Thyroid gland (tissue), 4 donors: ENCODE measurements at regions not wholly inside any gene's neighbourhood (a gene's known extent, or its start where the extent isn't known, plus 50 kb on each side); places are given as distances from the start of the nearest gene placed in this dataset.

Experiments used
- DNase-seq, 2 donors: peaks; one replicate each; pipeline ENCODE4 v3.0.0-alpha.2; 2019
- H3K27ac ChIP-seq, 3 donors: fragments of 200-600 bp; sonication (generic); 1 replicate in 2 of 3; 2 replicates in 1 of 3; pipeline ENCODE4 v1.5.1; 2016 to 2019; ENCODE audit warnings: mild to moderate bottlenecking in 1 of 3, moderate library complexity in 1 of 3
- H3K27me3 ChIP-seq: fragments of 200-600 bp; sonication (generic); one replicate; pipeline ENCODE4 v1.5.1; 2019
- H3K36me3 ChIP-seq, 2 donors: fragments of 200-600 bp; sonication (generic); one replicate each; pipeline ENCODE4 v1.5.1; 2016 to 2019
- H3K4me1 ChIP-seq, 2 donors: fragments of 200-600 bp; sonication (generic); one replicate each; pipeline ENCODE4 v1.5.1; 2017 to 2019
- H3K4me3 ChIP-seq, 3 donors: fragments of 200-600 bp; sonication (generic); replicated peaks in 1 of 3; 1 replicate in 2 of 3; 2 replicates in 1 of 3; pipeline ENCODE4 v1.5.1; 2016; ENCODE audit warnings: mild to moderate bottlenecking in 1 of 3
- H3K9me3 ChIP-seq: fragments of 200-600 bp; sonication (generic); one replicate; pipeline ENCODE4 v1.5.1; 2017
- POLR2A ChIP-seq, 2 donors: fragments of 450-650 bp; IDR thresholded peaks; one replicate each; pipeline ENCODE4 v1.6.1; 2017; ENCODE audit warnings: antibody characterized with exemption in 2 of 2, mild to moderate bottlenecking in 2 of 2, moderate library complexity in 1 of 2
- WGBS, 2 donors: methylation state at CpG; one replicate each; pipeline ENCODE4 v1.1.5; 2017; 5-methylcytosine and 5-hydroxymethylcytosine counted together
- intact Hi-C: fragments of 100-400 bp; cut with DNase I; formaldehyde crosslinking; loops from one replicate; pipeline ENCODE4 v1.15.1; 2023
- TF ChIP-seq, protein P1 (sequence below), 6 experiments: fragments of 200-600 bp in 3 of 6; fragments of 450-650 bp in 3 of 6; sonication (generic) in 3 of 6; IDR thresholded peaks; one replicate each; pipeline ENCODE4 v1.5.1; 2016 to 2019; ENCODE audit warnings: antibody characterized with exemption in 6 of 6, mild to moderate bottlenecking in 2 of 6, inconsistent platforms in 1 of 6, moderate library complexity in 1 of 6

DNA sequence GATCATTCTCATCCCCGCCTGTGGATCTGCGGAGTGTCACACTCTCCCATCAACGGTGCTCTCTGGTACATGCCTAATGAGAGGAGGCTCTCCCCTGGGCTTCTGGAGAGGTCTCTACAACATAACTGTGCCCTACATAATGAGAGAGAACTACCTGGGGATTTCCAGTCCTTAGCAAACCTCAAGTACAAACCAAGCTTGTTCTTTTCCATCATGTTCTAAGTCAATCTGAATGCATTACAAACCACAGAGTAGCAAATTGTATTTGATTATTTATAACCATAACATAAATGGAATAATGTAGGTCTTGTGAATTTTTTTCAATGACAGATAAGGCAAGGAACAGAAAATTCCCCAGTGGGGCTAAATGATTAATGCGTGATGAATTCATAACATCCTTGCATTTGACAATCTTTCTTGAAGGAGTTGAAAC lies 412.4 kb upstream of the NRP1 start:
- intact Hi-C loops, result no loop called here
- Histone ChIP-seq H3K27me3 (no peaks in the 10 kb centered on the region), H3K9me3 (no peaks in the 10 kb centered on the region), H3K4me1 (peaks cover 0 to 3% of the 10 kb centered on the region in 2 donors), H3K4me3 (no peak overlapping the region), H3K36me3 (no peaks in the 10 kb centered on the region), H3K27ac (no peak overlapping the region)
- TF ChIP-seq, protein P1, sequence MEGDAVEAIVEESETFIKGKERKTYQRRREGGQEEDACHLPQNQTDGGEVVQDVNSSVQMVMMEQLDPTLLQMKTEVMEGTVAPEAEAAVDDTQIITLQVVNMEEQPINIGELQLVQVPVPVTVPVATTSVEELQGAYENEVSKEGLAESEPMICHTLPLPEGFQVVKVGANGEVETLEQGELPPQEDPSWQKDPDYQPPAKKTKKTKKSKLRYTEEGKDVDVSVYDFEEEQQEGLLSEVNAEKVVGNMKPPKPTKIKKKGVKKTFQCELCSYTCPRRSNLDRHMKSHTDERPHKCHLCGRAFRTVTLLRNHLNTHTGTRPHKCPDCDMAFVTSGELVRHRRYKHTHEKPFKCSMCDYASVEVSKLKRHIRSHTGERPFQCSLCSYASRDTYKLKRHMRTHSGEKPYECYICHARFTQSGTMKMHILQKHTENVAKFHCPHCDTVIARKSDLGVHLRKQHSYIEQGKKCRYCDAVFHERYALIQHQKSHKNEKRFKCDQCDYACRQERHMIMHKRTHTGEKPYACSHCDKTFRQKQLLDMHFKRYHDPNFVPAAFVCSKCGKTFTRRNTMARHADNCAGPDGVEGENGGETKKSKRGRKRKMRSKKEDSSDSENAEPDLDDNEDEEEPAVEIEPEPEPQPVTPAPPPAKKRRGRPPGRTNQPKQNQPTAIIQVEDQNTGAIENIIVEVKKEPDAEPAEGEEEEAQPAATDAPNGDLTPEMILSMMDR (IDR thresholded peaks at IDR 0.05), result no peak
- TF ChIP-seq POLR2A (IDR thresholded peaks at IDR 0.05), result no peak
- DNase-seq, result no peak
- 82 to 90% methylated on average over 4 of the region's 4 CpGs for WGBS, 2 donors

DNA sequence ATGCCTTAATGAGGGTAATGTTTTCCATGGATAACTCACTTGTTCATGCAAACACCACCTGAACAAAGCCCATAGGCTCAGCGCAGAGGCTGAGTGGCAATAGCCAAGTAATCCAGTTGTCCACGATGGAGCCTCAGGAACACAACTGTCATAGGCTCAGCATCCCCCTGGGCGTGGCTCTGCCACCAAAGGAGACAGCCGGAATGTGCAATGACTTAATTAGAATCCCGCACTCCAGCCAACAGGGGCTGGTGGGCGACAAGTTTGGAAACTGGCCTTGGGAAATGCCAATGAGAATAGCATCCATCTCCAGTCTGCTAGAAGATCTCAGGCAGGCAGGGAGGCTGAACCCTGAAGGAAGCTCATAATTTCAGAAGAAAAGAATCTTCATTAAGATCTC lies 411.7 kb upstream of the NRP1 start:
- no peaks in the 10 kb centered on the region for H3K9me3 ChIP-seq
- H3K36me3 ChIP-seq, result no peaks in the 10 kb centered on the region
- WGBS, 2 donors, result 91 to 96% methylated on average over 6 of the region's 6 CpGs
- peaks cover 0 to 3% of the 10 kb centered on the region in 2 donors for H3K4me1 ChIP-seq
- no peaks in the 10 kb centered on the region for H3K27me3 ChIP-seq
- no peak overlapping the region for H3K27ac ChIP-seq
- TF ChIP-seq, protein P1 (IDR thresholded peaks at IDR 0.05), result no peak
- no peak for TF ChIP-seq POLR2A (IDR thresholded peaks at IDR 0.05)
- DNase-seq, result no peak
- no peak overlapping the region for H3K4me3 ChIP-seq
- intact Hi-C loops, result no loop called here

DNA sequence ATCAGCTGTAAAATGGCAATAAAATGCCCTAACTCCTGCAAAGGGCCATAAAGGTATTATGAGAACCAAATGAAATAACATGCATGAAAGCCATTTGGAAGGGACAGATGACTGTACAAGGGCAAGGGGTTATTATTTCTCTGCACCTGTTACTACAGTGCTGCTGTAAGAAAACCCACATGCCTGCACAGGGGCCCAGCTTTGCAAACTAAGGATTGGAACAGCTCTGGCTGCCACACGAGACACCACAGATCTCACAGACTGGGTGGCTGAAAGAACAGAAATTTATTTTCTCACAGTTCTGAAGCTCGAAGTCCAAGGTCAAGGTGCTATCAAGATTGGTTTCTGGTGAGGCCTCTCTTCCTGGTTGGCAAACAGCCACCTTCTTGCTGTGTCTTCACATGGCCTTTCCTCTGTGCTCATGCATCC lies 409.0 kb upstream of the NRP1 start:
- Histone ChIP-seq H3K36me3 (no peaks in the 10 kb centered on the region), H3K4me1 (no peaks in the 10 kb centered on the region), H3K4me3 (no peak overlapping the region), H3K27ac (no peak overlapping the region), H3K27me3 (no peaks in the 10 kb centered on the region), H3K9me3 (no peaks in the 10 kb centered on the region)
- 88 to 93% methylated on average over 2 of the region's 2 CpGs for WGBS, 2 donors
- intact Hi-C loops, result no loop called here
- TF ChIP-seq, protein P1 (IDR thresholded peaks at IDR 0.05), result no peak
- TF ChIP-seq POLR2A (IDR thresholded peaks at IDR 0.05), result no peak
- DNase-seq, result no peak

DNA sequence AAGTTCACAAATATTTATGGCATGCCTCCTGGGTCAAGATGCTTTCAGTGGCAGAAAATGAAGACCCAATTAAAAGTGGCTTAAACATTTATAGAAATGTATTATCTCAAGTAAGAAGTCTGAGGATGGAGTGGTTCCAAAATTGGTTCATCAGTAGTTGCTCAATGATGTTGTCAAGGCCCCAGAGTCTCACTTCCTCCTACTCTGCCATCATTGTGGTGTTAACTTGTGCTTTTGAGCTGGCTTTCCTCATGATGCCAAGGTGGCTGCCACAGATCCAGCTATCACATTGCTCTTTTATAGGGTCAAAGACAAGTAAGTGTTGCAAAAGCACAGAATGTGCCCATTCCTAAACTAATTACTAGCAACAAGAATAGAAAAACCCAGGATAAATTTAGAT lies 404.6 kb upstream of the NRP1 start:
- Histone ChIP-seq H3K9me3 (no peaks in the 10 kb centered on the region), H3K4me1 (no peaks in the 10 kb centered on the region), H3K27me3 (no peaks in the 10 kb centered on the region), H3K4me3 (no peak overlapping the region), H3K27ac (no peak overlapping the region), H3K36me3 (no peaks in the 10 kb centered on the region)
- intact Hi-C loops, result no loop called here
- no peak for DNase-seq
- no peak for TF ChIP-seq POLR2A (IDR thresholded peaks at IDR 0.05)
- TF ChIP-seq, protein P1 (IDR thresholded peaks at IDR 0.05), result no peak

DNA sequence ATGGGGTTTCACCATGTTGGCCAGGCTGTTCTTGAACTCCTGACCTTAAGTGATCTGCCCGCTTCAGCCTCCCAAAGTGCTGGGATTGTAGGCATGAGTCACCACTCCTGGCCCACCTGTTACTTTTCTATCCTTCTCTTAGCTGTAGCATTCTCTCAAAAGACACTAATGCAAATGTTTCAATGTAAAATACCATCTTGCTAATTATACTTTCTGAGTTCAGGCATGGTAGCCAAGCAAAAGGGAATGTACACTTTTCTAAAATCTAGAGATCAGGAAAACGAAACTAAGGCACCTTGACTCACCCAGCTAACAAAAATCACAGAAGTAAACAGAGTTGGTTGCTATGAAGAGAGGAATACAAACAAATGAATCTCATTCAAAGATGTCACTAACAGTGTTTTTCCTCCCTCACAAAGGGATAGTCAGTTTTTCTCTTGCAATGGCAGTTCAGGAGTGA lies 401.0 kb upstream of the NRP1 start:
- Histone ChIP-seq H3K4me1 (no peaks in the 10 kb centered on the region), H3K36me3 (no peaks in the 10 kb centered on the region), H3K27ac (no peak overlapping the region), H3K27me3 (no peaks in the 10 kb centered on the region), H3K4me3 (no peak overlapping the region), H3K9me3 (no peaks in the 10 kb centered on the region)
- no peak for DNase-seq
- intact Hi-C loops, result no loop called here
- TF ChIP-seq, protein P1 (IDR thresholded peaks at IDR 0.05), result no peak
- TF ChIP-seq POLR2A (IDR thresholded peaks at IDR 0.05), result no peak
- 53 to 56% methylated on average over 2 of the region's 2 CpGs for WGBS, 2 donors
